Activated CD8-positive, alpha-beta memory T cell treated with anti-CD3 and anti-CD28 coated beads, Interleukin-2, amount 10 ng/mL, durations not matched to agents 7 days and 5 days (primary cell): ENCODE measurements at regions not wholly inside any gene's neighbourhood (a gene's known extent, or its start where the extent isn't known, plus 50 kb on each side); places are given as distances from the start of the nearest gene placed in this dataset.
"Not testable (repeated sequence)": the region's sequence is repeated elsewhere in the genome, so short reads cannot be mapped to it uniquely, and the experiment has no call there.

Experiments
- ATAC-seq: fragments of 150-1000 bp; cut with Tn5 transposase; one replicate; pipeline ENCODE4 v1.10.0; 2021; ENCODE audit warnings: moderate library complexity
- CTCF ChIA-PET: fragments of 350-600 bp; sonication (Branson Sonifier 250); formaldehyde crosslinking; loops from one replicate; lab custom pipeline; 2021; ENCODE audit warnings: antibody characterized with exemption; lab: Charles Lee
- DNase-seq: peaks from one replicate; pipeline ENCODE4 v3.0.0-alpha.2; 2020
- H3K27ac Mint-ChIP-seq: one replicate; pipeline ENCODE4 v1.8.0; 2021; ENCODE audit warnings: mild to moderate bottlenecking, mixed read lengths
- H3K27me3 Mint-ChIP-seq: one replicate; pipeline ENCODE4 v1.8.0; 2021; ENCODE audit warnings: mixed read lengths
- H3K36me3 Mint-ChIP-seq: one replicate; pipeline ENCODE4 v1.8.0; 2021; ENCODE audit warnings: mild to moderate bottlenecking, mixed read lengths
- H3K4me1 Mint-ChIP-seq: one replicate; pipeline ENCODE4 v1.8.0; 2021; ENCODE audit warnings: mixed read lengths
- H3K4me3 Mint-ChIP-seq: one replicate; pipeline ENCODE4 v1.8.0; 2021; ENCODE audit warnings: mild to moderate bottlenecking, moderate library complexity, mixed read lengths
- H3K9me3 Mint-ChIP-seq: one replicate; pipeline ENCODE4 v1.8.0; 2022; ENCODE audit warnings: low read depth, mixed read lengths

DNA sequence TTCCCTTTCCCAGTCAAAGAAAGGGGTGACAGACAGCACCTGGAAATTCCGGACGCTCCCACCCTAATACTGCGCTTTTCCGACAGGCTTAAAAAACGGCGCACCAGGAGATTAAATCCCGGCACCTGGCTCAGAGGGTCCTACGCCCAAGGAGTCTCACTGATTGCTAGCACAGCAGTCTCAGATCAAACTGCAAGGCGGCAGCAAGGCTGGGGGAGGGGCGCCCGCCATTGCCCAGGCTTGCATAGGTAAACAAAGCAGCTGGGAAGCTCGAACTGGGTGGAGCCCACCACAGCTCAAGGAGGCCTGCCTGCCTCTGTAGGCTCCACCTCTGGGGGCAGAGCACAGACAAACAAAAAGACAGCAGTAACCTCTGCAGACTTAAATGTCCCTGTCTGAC lies 585.7 kb downstream of the TBC1D32 start:
- H3K9me3 Mint-ChIP-seq, ATAC-seq, H3K4me3 Mint-ChIP-seq, H3K27ac Mint-ChIP-seq, DNase-seq, H3K4me1 Mint-ChIP-seq, H3K36me3 Mint-ChIP-seq, H3K27me3 Mint-ChIP-seq, CTCF ChIA-PET: not testable (repeated sequence)

DNA sequence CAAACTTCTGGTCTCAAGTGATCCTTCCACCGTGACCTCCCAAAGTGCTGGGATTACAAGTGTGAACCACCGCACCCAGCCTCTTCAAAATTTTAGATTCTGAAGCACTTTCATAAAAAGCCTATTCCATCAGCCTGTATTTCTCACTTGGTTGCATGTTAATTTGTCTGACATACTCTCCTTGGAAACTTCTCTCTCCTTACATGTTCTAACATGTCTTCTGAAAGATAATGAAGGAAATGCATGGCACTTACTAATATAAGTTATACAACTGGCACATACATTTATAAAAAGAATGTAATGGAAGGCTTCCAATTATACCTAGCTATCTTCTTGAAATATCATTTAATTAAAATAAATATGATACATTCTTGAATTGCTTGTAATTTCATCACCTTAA lies 597.5 kb downstream of the TBC1D32 start:
- CTCF ChIA-PET, result no interaction called here
- ATAC-seq (no peak), DNase-seq (no peak)
- no peak overlapping the region for H3K27ac Mint-ChIP-seq
- H3K4me3 Mint-ChIP-seq, result no peak overlapping the region
- no peaks in the 10 kb centered on the region for H3K27me3 Mint-ChIP-seq
- peaks cover 2% of the 10 kb centered on the region for H3K9me3 Mint-ChIP-seq
- no peaks in the 10 kb centered on the region for H3K4me1 Mint-ChIP-seq
- no peaks in the 10 kb centered on the region for H3K36me3 Mint-ChIP-seq

DNA sequence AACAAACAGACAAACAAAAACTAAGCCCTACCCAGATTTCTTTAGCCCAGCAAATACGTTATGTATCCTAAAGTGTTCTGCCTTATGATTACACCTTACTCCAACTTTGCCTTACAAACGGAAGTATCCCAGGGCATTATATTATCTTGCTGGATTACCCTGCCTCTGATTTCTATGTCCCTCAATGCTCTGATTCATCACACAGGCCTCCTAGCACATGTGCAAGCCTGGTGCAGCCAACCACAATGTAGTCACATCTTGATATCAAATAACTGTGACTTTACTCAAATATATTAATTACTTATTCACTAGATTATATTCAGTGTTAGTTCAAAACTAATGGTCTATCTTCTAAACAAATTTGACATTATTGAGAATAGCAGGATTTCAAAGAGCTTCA lies 598.6 kb downstream of the TBC1D32 start:
- Mint-ChIP-seq H3K36me3 (no peaks in the 10 kb centered on the region), H3K27ac (no peak overlapping the region), H3K4me1 (no peaks in the 10 kb centered on the region), H3K4me3 (no peak overlapping the region), H3K27me3 (no peaks in the 10 kb centered on the region), H3K9me3 (peaks cover 2% of the 10 kb centered on the region)
- ATAC-seq (no peak), DNase-seq (no peak)
- CTCF ChIA-PET, result no interaction called here

DNA sequence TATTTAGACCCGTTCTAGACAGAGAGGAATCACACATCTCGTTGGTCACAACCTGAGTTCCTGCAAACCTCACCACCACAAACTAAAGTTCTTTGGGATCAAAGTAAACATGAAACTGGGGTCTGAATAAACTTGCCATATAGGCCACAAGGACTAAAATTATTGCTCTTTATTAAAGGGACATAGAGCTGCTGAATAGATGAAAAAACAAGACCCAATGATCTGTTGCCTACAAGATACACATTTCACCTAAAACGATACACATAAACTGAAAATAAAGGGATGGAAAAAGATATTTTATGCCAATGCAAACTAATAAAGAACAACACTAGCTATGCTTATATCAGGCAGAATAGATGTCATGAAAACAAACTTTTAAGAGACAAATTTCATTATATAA lies 623.0 kb downstream of the TBC1D32 start:
- ATAC-seq (no peak), DNase-seq (no peak)
- H3K4me3 Mint-ChIP-seq, result no peak overlapping the region
- no peaks in the 10 kb centered on the region for H3K36me3 Mint-ChIP-seq
- H3K9me3 Mint-ChIP-seq, result peaks cover 10% of the 10 kb centered on the region
- no peaks in the 10 kb centered on the region for H3K27me3 Mint-ChIP-seq
- H3K27ac Mint-ChIP-seq, result no peak overlapping the region
- no peaks in the 10 kb centered on the region for H3K4me1 Mint-ChIP-seq
- CTCF ChIA-PET, result no interaction called here

DNA sequence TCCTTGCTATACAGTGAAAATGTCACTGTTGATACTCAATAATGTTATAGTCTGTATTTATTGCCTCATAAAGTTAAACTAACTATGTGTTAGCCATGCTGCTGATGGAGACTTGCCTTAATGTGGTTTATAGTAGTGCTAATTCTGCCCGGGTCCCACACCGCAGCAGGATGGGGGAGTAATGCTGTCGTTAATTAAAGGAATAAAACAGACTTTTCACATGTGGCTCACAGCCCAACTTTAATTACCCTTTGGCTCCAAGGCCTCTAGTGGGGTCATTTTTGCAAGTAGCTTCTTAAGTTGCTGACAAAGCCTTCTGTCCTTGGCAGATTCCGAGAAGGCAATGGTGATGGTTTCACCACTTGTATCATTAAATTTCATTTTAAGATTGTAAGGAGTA lies 634.3 kb downstream of the TBC1D32 start:
- CTCF ChIA-PET, result no interaction called here
- H3K27ac Mint-ChIP-seq, result no peak overlapping the region
- DNase-seq (no peak), ATAC-seq (no peak)
- H3K4me3 Mint-ChIP-seq, result no peak overlapping the region
- no peaks in the 10 kb centered on the region for H3K36me3 Mint-ChIP-seq
- H3K4me1 Mint-ChIP-seq, result no peaks in the 10 kb centered on the region
- H3K27me3 Mint-ChIP-seq, result no peaks in the 10 kb centered on the region
- peaks cover 2% of the 10 kb centered on the region for H3K9me3 Mint-ChIP-seq

DNA sequence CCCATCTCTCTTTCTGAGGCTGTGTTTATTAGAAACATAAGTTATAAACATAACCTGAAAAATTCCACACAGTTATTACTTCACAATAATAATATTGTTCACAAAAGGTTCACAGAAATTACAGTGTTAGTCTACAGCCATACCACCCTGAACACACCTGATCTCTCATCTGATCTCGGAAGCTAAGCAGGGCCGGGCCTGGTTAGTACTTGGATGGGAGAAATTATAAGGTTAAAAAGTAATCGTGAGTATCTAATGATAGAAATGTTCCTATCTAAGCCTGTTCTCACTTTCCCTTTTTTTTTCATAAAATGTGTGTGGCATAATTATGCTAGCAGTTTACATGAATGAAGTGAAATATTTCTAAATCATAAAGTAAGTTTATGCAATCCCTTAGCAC lies 647.8 kb downstream of the TBC1D32 start:
- no peaks in the 10 kb centered on the region for H3K36me3 Mint-ChIP-seq
- no peaks in the 10 kb centered on the region for H3K27me3 Mint-ChIP-seq
- CTCF ChIA-PET, result no interaction called here
- H3K4me3 Mint-ChIP-seq, result no peak overlapping the region
- H3K9me3 Mint-ChIP-seq, result no peaks in the 10 kb centered on the region
- no peaks in the 10 kb centered on the region for H3K4me1 Mint-ChIP-seq
- no peak for ATAC-seq
- no peak overlapping the region for H3K27ac Mint-ChIP-seq
- no peak for DNase-seq

DNA sequence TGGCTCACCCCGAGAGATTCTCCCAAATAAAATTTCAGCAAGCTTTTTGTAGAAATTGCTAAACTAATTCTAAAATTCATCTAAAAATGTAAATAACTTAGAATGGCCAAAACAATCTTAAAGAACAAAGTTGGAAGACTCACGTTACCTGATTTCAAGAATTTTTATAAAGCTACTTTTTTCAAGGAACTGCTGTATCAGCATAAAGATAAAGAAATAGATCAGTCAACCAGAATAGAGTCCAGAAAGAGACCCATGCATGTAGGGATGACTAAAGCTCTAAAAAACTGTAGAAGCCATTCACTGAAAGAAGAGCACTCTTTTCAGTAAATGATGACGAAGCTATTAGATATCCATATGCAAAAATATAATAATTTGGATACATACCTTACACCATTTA lies 652.1 kb downstream of the TBC1D32 start:
- Mint-ChIP-seq H3K4me3 (no peak overlapping the region), H3K9me3 (peaks cover 4% of the 10 kb centered on the region), H3K27me3 (no peaks in the 10 kb centered on the region), H3K4me1 (no peaks in the 10 kb centered on the region), H3K36me3 (no peaks in the 10 kb centered on the region), H3K27ac (no peak overlapping the region)
- ATAC-seq (no peak), DNase-seq (no peak)
- CTCF ChIA-PET, result no interaction called here

DNA sequence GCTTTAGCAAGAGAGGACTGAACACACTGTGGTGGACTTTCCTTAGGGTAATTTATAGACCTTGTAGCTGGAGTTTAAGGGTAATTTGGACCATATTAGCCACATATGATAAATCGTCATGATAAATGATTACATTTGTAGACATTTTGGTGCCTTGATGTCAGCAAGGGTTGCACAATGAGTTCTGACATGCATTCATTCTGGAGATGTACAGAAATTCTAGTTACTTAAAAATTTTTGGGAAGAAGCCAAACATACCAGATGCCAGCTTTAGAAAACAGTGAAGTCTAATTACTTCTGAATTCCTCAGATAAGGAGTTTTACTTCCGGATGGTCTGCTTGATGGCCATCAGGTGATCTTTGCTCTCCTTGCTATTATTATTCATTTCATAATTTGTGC lies 653.1 kb downstream of the TBC1D32 start:
- H3K27me3 Mint-ChIP-seq, result no peaks in the 10 kb centered on the region
- CTCF ChIA-PET, result no interaction called here
- H3K9me3 Mint-ChIP-seq, result peaks cover 4% of the 10 kb centered on the region
- ATAC-seq, result no peak
- H3K36me3 Mint-ChIP-seq, result no peaks in the 10 kb centered on the region
- DNase-seq, result no peak
- H3K4me1 Mint-ChIP-seq, result no peaks in the 10 kb centered on the region
- H3K4me3 Mint-ChIP-seq, result no peak overlapping the region
- no peak overlapping the region for H3K27ac Mint-ChIP-seq

DNA sequence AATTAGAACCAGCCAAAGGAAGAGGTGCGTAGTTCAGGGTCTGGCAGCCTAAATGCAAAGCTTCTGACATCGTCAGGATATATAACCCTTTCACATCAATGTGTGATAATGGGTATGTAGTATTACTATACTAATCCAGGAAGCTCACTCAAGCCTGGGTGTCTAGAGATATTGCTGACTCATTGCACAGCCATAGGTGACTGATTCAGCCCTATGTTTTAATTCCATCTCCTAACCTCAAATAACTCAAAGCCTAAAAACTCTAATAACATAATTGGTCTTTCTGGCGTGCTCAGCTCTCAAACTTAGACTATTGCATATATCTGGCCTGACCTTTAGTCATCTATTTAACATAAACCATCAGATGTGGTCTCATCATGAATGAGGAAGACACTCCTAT lies 658.4 kb downstream of the TBC1D32 start:
- DNase-seq, result no peak
- CTCF ChIA-PET, result no interaction called here
- Mint-ChIP-seq H3K9me3 (peaks cover 3% of the 10 kb centered on the region), H3K27me3 (no peaks in the 10 kb centered on the region), H3K36me3 (no peaks in the 10 kb centered on the region), H3K4me1 (no peaks in the 10 kb centered on the region), H3K27ac (no peak overlapping the region), H3K4me3 (no peak overlapping the region)
- no peak for ATAC-seq

DNA sequence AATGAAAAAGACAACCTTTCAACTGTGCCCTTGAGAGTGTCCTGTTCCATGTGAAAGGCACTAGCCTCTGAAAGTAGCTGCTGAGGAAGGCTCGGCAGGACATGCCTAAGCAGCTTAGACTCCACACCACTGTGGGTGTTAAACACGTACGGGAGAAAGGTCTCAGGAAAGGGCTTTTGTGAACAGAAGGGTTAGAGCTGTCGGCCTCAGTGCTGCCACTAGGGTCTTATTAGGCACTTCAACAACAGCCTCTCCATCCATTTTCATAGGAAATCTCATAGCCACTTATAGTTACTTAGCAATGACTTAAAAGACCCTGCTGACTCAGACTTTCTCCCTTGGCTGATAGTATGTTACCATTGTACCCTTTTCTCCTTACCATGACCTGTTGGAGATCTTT lies 662.8 kb downstream of the TBC1D32 start:
- no peak for ATAC-seq
- Mint-ChIP-seq H3K27ac (no peak overlapping the region), H3K9me3 (peaks cover 7% of the 10 kb centered on the region), H3K27me3 (no peaks in the 10 kb centered on the region), H3K36me3 (no peaks in the 10 kb centered on the region), H3K4me3 (no peak overlapping the region), H3K4me1 (no peaks in the 10 kb centered on the region)
- no peak for DNase-seq
- CTCF ChIA-PET, result no interaction called here

DNA sequence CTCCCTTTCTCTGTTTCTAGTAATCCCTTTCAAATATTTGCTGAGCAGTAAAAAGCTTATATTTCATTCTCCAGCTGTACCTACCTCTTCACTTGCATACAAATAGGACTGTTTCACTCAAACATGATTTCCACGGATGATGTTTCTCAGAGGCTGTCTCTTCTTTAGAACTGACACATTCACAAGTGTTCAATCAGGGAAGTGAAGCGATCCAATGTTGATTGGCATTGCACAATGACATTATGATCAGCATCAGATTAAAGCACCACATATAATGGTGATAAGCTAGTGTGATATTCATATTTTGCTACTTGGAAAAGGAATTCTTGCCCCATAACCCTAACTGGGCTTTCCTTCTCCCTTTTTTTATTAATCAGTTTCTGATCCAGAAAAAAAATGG lies 681.8 kb downstream of the TBC1D32 start:
- H3K4me3 Mint-ChIP-seq, result no peak overlapping the region
- H3K4me1 Mint-ChIP-seq, result no peaks in the 10 kb centered on the region
- no peak overlapping the region for H3K27ac Mint-ChIP-seq
- ATAC-seq, result no peak
- CTCF ChIA-PET, result interaction anchor here (0.6 to 1.1 kb wide), 2 partner anchors 18 to 1629 kb away, joined by 3 to 4 read pairs; no protein-coding TSS in a partner anchor
- DNase-seq, result no peak
- H3K36me3 Mint-ChIP-seq, result no peaks in the 10 kb centered on the region
- no peaks in the 10 kb centered on the region for H3K27me3 Mint-ChIP-seq
- H3K9me3 Mint-ChIP-seq, result peaks cover 4% of the 10 kb centered on the region

DNA sequence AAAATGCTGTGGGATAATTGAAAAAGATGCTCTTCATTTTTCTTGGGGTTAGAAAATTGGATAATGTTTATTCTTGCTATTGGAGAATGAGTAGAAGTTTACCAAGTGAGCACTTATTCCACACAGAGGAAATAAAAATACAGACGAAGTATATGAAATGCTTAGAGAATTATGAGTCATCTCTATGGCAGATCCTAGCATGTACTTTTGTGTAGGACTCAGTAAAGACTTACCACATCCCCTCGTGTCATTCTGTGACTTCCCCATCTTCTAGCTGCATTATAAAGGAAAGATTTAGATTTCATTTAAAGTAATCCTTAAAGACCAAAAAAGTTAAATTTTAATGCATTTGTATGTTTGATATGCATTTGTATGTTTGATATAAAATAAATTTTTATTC lies 685.6 kb downstream of the TBC1D32 start:
- no peak overlapping the region for H3K4me3 Mint-ChIP-seq

DNA sequence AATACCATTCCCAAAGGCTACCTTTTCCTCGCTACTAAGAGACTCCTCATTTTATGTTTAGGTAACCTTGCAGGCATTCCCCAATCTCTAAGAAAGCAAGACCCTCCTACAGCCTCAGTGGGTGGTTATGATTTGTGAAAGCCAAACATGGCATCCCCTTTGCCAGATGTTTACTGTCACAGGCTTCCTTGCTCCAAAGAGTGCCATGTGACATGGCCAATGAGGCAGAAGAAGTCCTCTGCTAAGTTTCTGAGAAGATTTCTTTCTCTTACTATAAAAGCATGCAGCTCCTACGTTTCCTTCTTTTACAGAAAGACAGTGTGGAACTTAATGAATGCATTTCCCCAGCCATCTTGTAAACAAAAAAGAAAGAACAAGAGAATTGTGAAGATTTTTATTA lies 688.2 kb downstream of the TBC1D32 start:
- CTCF ChIA-PET, result no interaction called here
- no peak for DNase-seq
- no peaks in the 10 kb centered on the region for H3K27me3 Mint-ChIP-seq
- H3K27ac Mint-ChIP-seq, result no peak overlapping the region
- no peak overlapping the region for H3K4me3 Mint-ChIP-seq
- ATAC-seq, result no peak
- no peaks in the 10 kb centered on the region for H3K36me3 Mint-ChIP-seq
- H3K4me1 Mint-ChIP-seq, result no peaks in the 10 kb centered on the region
- peaks cover 4% of the 10 kb centered on the region for H3K9me3 Mint-ChIP-seq

More for the DNA sequence above, 685.6 kb downstream of the TBC1D32 start:
- no peak for DNase-seq
- no peaks in the 10 kb centered on the region for H3K36me3 Mint-ChIP-seq
- peaks cover 4% of the 10 kb centered on the region for H3K9me3 Mint-ChIP-seq
- no peak for ATAC-seq
- no peaks in the 10 kb centered on the region for H3K27me3 Mint-ChIP-seq
- H3K27ac Mint-ChIP-seq, result no peak overlapping the region
- CTCF ChIA-PET, result no interaction called here
- no peaks in the 10 kb centered on the region for H3K4me1 Mint-ChIP-seq

DNA sequence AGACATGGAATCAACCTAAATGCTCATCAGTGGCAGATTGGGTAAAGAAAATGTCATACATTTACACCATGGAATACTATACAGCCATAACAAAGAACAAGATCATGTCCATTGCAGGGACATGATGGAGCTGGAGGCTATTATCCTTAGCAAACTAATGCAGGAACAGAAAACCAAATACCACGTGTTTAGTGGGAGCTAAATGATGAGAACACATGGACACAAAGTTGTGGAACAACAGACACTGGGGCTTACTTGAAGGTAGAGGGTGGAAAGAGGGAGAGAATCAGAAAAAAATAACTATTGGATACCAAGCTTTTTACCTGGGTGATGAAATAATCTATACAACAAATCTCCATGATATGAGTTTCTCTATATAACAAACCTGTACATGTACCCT lies 701.3 kb downstream of the TBC1D32 start:
- CTCF ChIA-PET, result no interaction called here
- DNase-seq (no peak), ATAC-seq (no peak)
- H3K27me3 Mint-ChIP-seq, result no peaks in the 10 kb centered on the region
- H3K27ac Mint-ChIP-seq, result no peak overlapping the region
- H3K4me1 Mint-ChIP-seq, result no peaks in the 10 kb centered on the region
- H3K9me3 Mint-ChIP-seq, result peaks cover 2% of the 10 kb centered on the region
- no peaks in the 10 kb centered on the region for H3K36me3 Mint-ChIP-seq
- no peak overlapping the region for H3K4me3 Mint-ChIP-seq

DNA sequence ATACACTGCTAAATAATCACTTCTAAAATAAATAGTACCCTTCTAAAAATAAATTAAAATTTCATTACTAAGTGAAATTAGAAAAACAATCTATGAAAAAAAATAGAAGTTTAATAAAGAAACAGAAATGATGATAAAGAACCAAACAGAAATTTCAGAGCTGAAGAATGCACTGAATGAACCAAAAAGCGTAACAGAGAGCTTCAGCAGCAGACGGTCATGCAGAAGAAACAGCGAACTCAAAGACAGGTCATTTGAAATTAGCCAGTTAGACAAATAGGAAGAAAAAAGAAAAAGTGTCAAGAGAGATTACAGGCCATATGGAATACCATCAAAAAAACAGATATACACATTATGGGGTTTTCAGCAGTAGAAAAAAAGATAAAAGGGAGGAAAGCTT lies 706.7 kb downstream of the TBC1D32 start:
- peaks cover 4% of the 10 kb centered on the region for H3K9me3 Mint-ChIP-seq
- H3K4me1 Mint-ChIP-seq, result no peaks in the 10 kb centered on the region
- no peaks in the 10 kb centered on the region for H3K36me3 Mint-ChIP-seq
- no peaks in the 10 kb centered on the region for H3K27me3 Mint-ChIP-seq
- no peak overlapping the region for H3K27ac Mint-ChIP-seq
- H3K4me3 Mint-ChIP-seq, result no peak overlapping the region
- DNase-seq (no peak), ATAC-seq (no peak)
- CTCF ChIA-PET, result no interaction called here
